ENCODE measurements at regions not wholly inside any gene's neighbourhood (a gene's known extent, or its start where the extent isn't known, plus 50 kb on each side); places are given as distances from the start of the nearest gene placed in this dataset.

- intact Hi-C loops (cut with micrococcal nuclease; ENCODE audit: unreplicated experiment): no loop called here
- DNase-seq (ENCODE audit: low read depth, low spot score) (no peak), ATAC-seq (no peak)
- Histone ChIP-seq H3K36me3 (ENCODE audit: control insufficient read depth, insufficient read depth, low read length) (no peaks in the 10 kb centered on the region), H3K27ac (ENCODE audit: low read length) (no peak overlapping the region), H3K27me3 (ENCODE audit: control insufficient read depth, insufficient read depth, low read length) (no peaks in the 10 kb centered on the region), H3K4me3 (ENCODE audit: low read depth in 2 of 2, low read length in 2 of 2) (no peak overlapping the region), H3K4me1 (ENCODE audit: control insufficient read depth, insufficient read depth, low read length) (no peaks in the 10 kb centered on the region), H3K9me3 (ENCODE audit: control insufficient read depth, insufficient read depth, low read depth, low read length) (no peaks in the 10 kb centered on the region)
- no TSS peak for BruUV-seq (replicated peaks)
- in situ Hi-C loops (cut with HindIII; ENCODE audit: low pct_unique_long_range_greater_than_20kb, low sequenced_read_pairs): no loop called here
- TF ChIP-seq POLR2AphosphoS5 (IDR thresholded peaks at IDR 0.05; ENCODE audit: low read depth, low read length) (no peak), SIN3A (IDR thresholded peaks at IDR 0.05; ENCODE audit: borderline replicate concordance, insufficient read depth, low read depth, low read length) (no peak), TCF7L2 (IDR thresholded peaks at IDR 0.05; ENCODE audit: low read depth, low read length) (no peak)
- ChIA-PET CTCF (no interaction called here), POLR2A (no interaction called here)
Measured at GRCh38 chr5:51449026-51449425, 65.8 kb downstream of the ISL1 start.

- DNase-seq (ENCODE audit: low read depth, low spot score): no peak
- in situ Hi-C loops (cut with HindIII; ENCODE audit: low pct_unique_long_range_greater_than_20kb, low sequenced_read_pairs) (no loop called here), intact Hi-C loops (cut with micrococcal nuclease; ENCODE audit: unreplicated experiment) (no loop called here)
- no peak for ATAC-seq
- Histone ChIP-seq H3K27me3 (ENCODE audit: control insufficient read depth, insufficient read depth, low read length) (no peaks in the 10 kb centered on the region), H3K36me3 (ENCODE audit: control insufficient read depth, insufficient read depth, low read length) (no peaks in the 10 kb centered on the region), H3K27ac (ENCODE audit: low read length) (no peak overlapping the region), H3K4me1 (ENCODE audit: control insufficient read depth, insufficient read depth, low read length) (no peaks in the 10 kb centered on the region), H3K9me3 (ENCODE audit: control insufficient read depth, insufficient read depth, low read depth, low read length) (no peaks in the 10 kb centered on the region), H3K4me3 (ENCODE audit: low read depth in 2 of 2, low read length in 2 of 2) (no peak overlapping the region)
- ChIA-PET POLR2A (no interaction called here), CTCF (no interaction called here)
- no TSS peak for BruUV-seq (replicated peaks)
- TF ChIP-seq REST (IDR thresholded peaks at IDR 0.05; ENCODE audit: insufficient read depth in 1 of 2, low read depth in 2 of 2, low read length in 1 of 2) (no peak), CTCF (IDR thresholded peaks at IDR 0.05) (no peak), SIN3A (IDR thresholded peaks at IDR 0.05; ENCODE audit: borderline replicate concordance, insufficient read depth, low read depth, low read length) (no peak), POLR2AphosphoS5 (IDR thresholded peaks at IDR 0.05; ENCODE audit: low read depth, low read length) (no peak), TCF7L2 (IDR thresholded peaks at IDR 0.05; ENCODE audit: low read depth, low read length) (no peak)
Measured at GRCh38 chr5:51452562-51452961, 69.3 kb downstream of the ISL1 start.

GRCh38 chr5:51465165-51465564 lies 81.9 kb downstream of the ISL1 start:
- no peaks in the 10 kb centered on the region for H3K36me3 ChIP-seq (ENCODE audit: control insufficient read depth, insufficient read depth, low read length)
- no peak for ATAC-seq
- ChIA-PET CTCF (no interaction called here), POLR2A (no interaction called here)
- H3K27ac ChIP-seq (ENCODE audit: low read length): no peak overlapping the region
- intact Hi-C loops (cut with micrococcal nuclease; ENCODE audit: unreplicated experiment): no loop called here
- H3K9me3 ChIP-seq (ENCODE audit: control insufficient read depth, insufficient read depth, low read depth, low read length): no peaks in the 10 kb centered on the region
- TF ChIP-seq POLR2AphosphoS5 (IDR thresholded peaks at IDR 0.05; ENCODE audit: low read depth, low read length): no peak
- no peak for TF ChIP-seq REST (IDR thresholded peaks at IDR 0.05; ENCODE audit: insufficient read depth in 1 of 2, low read depth in 2 of 2, low read length in 1 of 2)
- BruUV-seq (replicated peaks): no TSS peak
- no peaks in the 10 kb centered on the region for H3K27me3 ChIP-seq (ENCODE audit: control insufficient read depth, insufficient read depth, low read length)
- DNase-seq (ENCODE audit: low read depth, low spot score): no peak
- in situ Hi-C loops (cut with HindIII; ENCODE audit: low pct_unique_long_range_greater_than_20kb, low sequenced_read_pairs): no loop called here
- H3K4me3 ChIP-seq (ENCODE audit: low read depth in 2 of 2, low read length in 2 of 2): no peak overlapping the region
- H3K4me1 ChIP-seq (ENCODE audit: control insufficient read depth, insufficient read depth, low read length): no peaks in the 10 kb centered on the region

All from Panc1 (cell line).